K562 (cell line): ENCODE measurements at regions not wholly inside any gene's neighbourhood (a gene's known extent, or its start where the extent isn't known, plus 50 kb on each side); places are given as distances from the start of the nearest gene placed in this dataset.
"Not testable (repeated sequence)": the region's sequence is repeated elsewhere in the genome, so short reads cannot be mapped to it uniquely, and the experiment has no call there.

ENCODE experiments used
- ATAC-seq: fragments of 200-7000 bp; cut with Tn5 transposase; 3 replicates; pipeline ENCODE4 v1.9.1; 2020; ENCODE audit warnings: moderate library complexity
- BruUV-seq: library from RNA; stranded (reverse); fragments of 400-500 nt; replicated peaks from 2 replicates; lab custom pipeline; 2021; lab: Mats Ljungman, UMichigan
- CTCF ChIA-PET: fragments of 300-600 bp; formaldehyde crosslinking; extraction: SDS; loops from one replicate; lab custom pipeline; 2021; ENCODE audit warnings: low intra/inter-chr PET ratio; lab: Yijun Ruan, JAX
- POLR2A ChIA-PET: fragments of 300-600, 350-650 bp; sonication (Branson Sonifier 250); formaldehyde crosslinking; extraction: SDS; loops from one replicate; lab custom pipeline; 2021; ENCODE audit warnings: antibody characterized with exemption, inconsistent platforms; lab: Yijun Ruan, JAX
- DNase-seq, 4 experiments: peaks; one replicate each; pipeline versions ENCODE4 v3.0.0 to v3.0.0-alpha.2; 2011 to 2018; ENCODE audit warnings: low spot score in 3 of 4, mixed read lengths in 3 of 4; ENCODE audit errors: extremely low read depth in 1 of 4
- FAIRE-seq: peaks from 2 replicates; lab custom pipeline; 2011; peaks lifted over from hg19 to GRCh38; lab: Jason Lieb, UNC
- H2AFZ ChIP-seq: 2 replicates; pipeline ENCODE4 v1.6.0; 2011; ENCODE audit warnings: low read depth, low read length, control low read depth, inconsistent platforms
- H3K27ac ChIP-seq: fragments of 200-600 bp; 3 replicates; pipeline ENCODE4 v1.8.0; 2011; ENCODE audit warnings: low read depth, mild to moderate bottlenecking, control low read depth, inconsistent platforms, low read length, moderate library complexity, mixed read lengths; ENCODE audit errors: extremely low read depth
- H3K27me3 ChIP-seq, 2 experiments: fragments of 300-600 bp in 1 of 2; 2 replicates in 1 of 2; 3 replicates in 1 of 2; pipeline versions ENCODE4 v1.6.0 to v1.8.0; 2011; ENCODE audit warnings: inconsistent platforms in 2 of 2, low read length in 2 of 2, mild to moderate bottlenecking in 1 of 2, mixed read lengths in 1 of 2, moderate library complexity in 1 of 2; ENCODE audit not compliant: control insufficient read depth in 2 of 2, insufficient read depth in 2 of 2
- H3K36me3 ChIP-seq: fragments of 300-600 bp; 3 replicates; pipeline ENCODE4 v1.8.0; 2011; ENCODE audit warnings: mild to moderate bottlenecking, low read length, inconsistent platforms; ENCODE audit not compliant: control insufficient read depth, insufficient read depth
- H3K4me1 ChIP-seq, 2 experiments: fragments of 200-600 bp in 1 of 2; replicated peaks in 1 of 2; 2 replicates in 1 of 2; 3 replicates in 1 of 2; pipeline versions ENCODE4 v1.5.1 to v1.8.0; 2011; ENCODE audit warnings: inconsistent platforms in 2 of 2, low read length in 2 of 2, mild to moderate bottlenecking in 1 of 2, mixed read lengths in 1 of 2, moderate library complexity in 1 of 2; ENCODE audit not compliant: control insufficient read depth in 2 of 2, insufficient read depth in 2 of 2
- H3K4me2 ChIP-seq: 2 replicates; pipeline ENCODE4 v1.6.1; 2011; ENCODE audit warnings: low read length, control low read depth, inconsistent platforms, mixed read lengths; ENCODE audit not compliant: insufficient read depth
- H3K4me3 ChIP-seq: fragments of 200-600 bp; sonication (generic), shearing (Covaris generic); 2 replicates; pipeline ENCODE4 v1.5.1; 2016; ENCODE audit warnings: control low read depth, inconsistent platforms
- H3K79me2 ChIP-seq: fragments of 200-600 bp; 3 replicates; pipeline ENCODE4 v1.8.0; 2011; ENCODE audit warnings: low read length, inconsistent platforms; ENCODE audit not compliant: control insufficient read depth, insufficient read depth
- H3K9ac ChIP-seq, 2 experiments: 2 replicates each; pipeline versions ENCODE4 v1.6.0 to v1.6.1; 2011; ENCODE audit warnings: low read depth in 2 of 2, low read length in 2 of 2, control low read depth in 1 of 2, inconsistent platforms in 1 of 2, mild to moderate bottlenecking in 1 of 2, mixed read lengths in 1 of 2; ENCODE audit not compliant: insufficient read depth in 1 of 2
- H3K9me1 ChIP-seq: one replicate; pipeline ENCODE4 v1.6.0; 2011; ENCODE audit warnings: inconsistent platforms, mild to moderate bottlenecking, low read length, moderate library complexity; ENCODE audit not compliant: control insufficient read depth, insufficient read depth
- H3K9me3 ChIP-seq: replicated peaks from 2 replicates; pipeline ENCODE4 v1.5.1; 2011; ENCODE audit warnings: low read depth, low read length, inconsistent platforms; ENCODE audit not compliant: control insufficient read depth, insufficient read depth
- H4K20me1 ChIP-seq: replicated peaks from 2 replicates; pipeline ENCODE4 v1.6.1; 2011; ENCODE audit warnings: low read length, inconsistent platforms, mixed read lengths; ENCODE audit not compliant: control insufficient read depth, insufficient read depth
- FOXJ2 ChIP-seq: fragments of 200-800 bp; sonication (Bioruptor generic); IDR thresholded peaks from 2 replicates; pipeline ENCODE4 v1.6.1; 2016; ENCODE audit warnings: missing genetic modification characterization, missing compliant biosample characterization
- ZNF232 ChIP-seq: sonication (generic); formaldehyde crosslinking; IDR thresholded peaks from 2 replicates; pipeline ENCODE4 v1.8.0; 2022; ENCODE audit warnings: mild to moderate bottlenecking, missing genetic modification reagents
- ZNF311 ChIP-seq: fragments of 250-450 bp; sonication (Bioruptor Pico); IDR thresholded peaks from 2 replicates; pipeline ENCODE4 v1.4.0; 2020; ENCODE audit warnings: mild to moderate bottlenecking, moderate library complexity
- ZNF445 ChIP-seq: fragments of 250-450 bp; sonication (Bioruptor Pico); IDR thresholded peaks from 2 replicates; pipeline ENCODE4 v1.4.0; 2020; ENCODE audit warnings: low read depth, mild to moderate bottlenecking, moderate library complexity
- ZNF589 ChIP-seq: fragments of 200-800 bp; sonication (Bioruptor generic); IDR thresholded peaks from 2 replicates; pipeline ENCODE4 v1.6.1; 2016; ENCODE audit warnings: low read depth, missing genetic modification characterization, missing compliant biosample characterization
- WGBS: fragments of 100-300 bp; shearing (Covaris generic); methylation state at CpG from one replicate; pipeline ENCODE4 v1.1.6; 2016; ENCODE audit warnings: low coverage, mixed read lengths; ENCODE audit not compliant: insufficient coverage; ENCODE audit errors: missing lambda C conversion rate; 5-methylcytosine and 5-hydroxymethylcytosine counted together
- in situ Hi-C: fragments of 300-500 bp; cut with MboI; formaldehyde crosslinking; loops from 4 replicates; pipeline ENCODE4 v1.15.0; 2018; ENCODE audit warnings: inconsistent platforms, mixed read lengths
- intact Hi-C: fragments of 100-400 bp; cut with micrococcal nuclease; formaldehyde crosslinking; loops from 2 replicates; pipeline ENCODE4 v1.14.2; 2022

DNA sequence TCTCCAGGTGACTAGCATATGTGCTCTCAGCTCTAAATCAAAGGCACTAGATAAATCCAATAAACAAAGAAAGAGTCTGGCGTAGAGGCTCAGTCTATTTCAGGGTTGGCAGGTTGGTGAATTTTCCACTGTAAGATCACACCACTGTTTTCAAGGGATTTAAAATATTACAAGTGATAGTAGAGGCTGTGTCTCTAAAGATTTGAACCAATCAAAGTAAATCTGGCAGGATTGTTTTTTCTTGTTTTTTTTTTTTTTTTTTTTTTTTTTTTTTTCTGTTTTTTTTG lies 67.4 kb downstream of the MRPL57 start:
- H2AFZ ChIP-seq, CTCF ChIA-PET, H3K9ac ChIP-seq, H3K79me2 ChIP-seq, in situ Hi-C loops, H3K4me1 ChIP-seq, BruUV-seq, FAIRE-seq, H3K4me2 ChIP-seq, ATAC-seq, H3K9me1 ChIP-seq, H3K27ac ChIP-seq, POLR2A ChIA-PET, H3K9me3 ChIP-seq, H3K36me3 ChIP-seq, DNase-seq, intact Hi-C loops, H3K4me3 ChIP-seq, H4K20me1 ChIP-seq: not testable (repeated sequence)
- H3K27me3 ChIP-seq = peaks cover 0 to 11% of the 10 kb centered on the region in 2 experiments; a peak in 1 of 5 replicates
- 13% methylated on average over 1 of the region's 1 CpG for WGBS

- no peak overlapping the region for H2AFZ ChIP-seq
- no peak overlapping the region for H3K4me2 ChIP-seq
- intact Hi-C loops (no loop called here), in situ Hi-C loops (no loop called here)
- CTCF ChIA-PET = interaction anchor here (0.7 kb wide), 1 partner anchor 374 kb away, joined by 7 read pairs; no protein-coding TSS in a partner anchor
- peaks cover 0 to 11% of the 10 kb centered on the region in 2 experiments; a peak in 1 of 5 replicates for H3K27me3 ChIP-seq
- 6% methylated on average over 10 of the region's 10 CpGs for WGBS
- H3K4me3 ChIP-seq = no peak overlapping the region
- no peaks in the 10 kb centered on the region for H4K20me1 ChIP-seq
- H3K9ac ChIP-seq = no peak overlapping the region
- ATAC-seq (no peak), FAIRE-seq (no peak), DNase-seq (no peak)
- H3K79me2 ChIP-seq = no peaks in the 10 kb centered on the region
- H3K9me1 ChIP-seq = no peaks in the 10 kb centered on the region
- no peaks in the 10 kb centered on the region for H3K9me3 ChIP-seq
- POLR2A ChIA-PET = interaction anchor here (0.6 to 1.5 kb wide), 2 partner anchors 14 to 81 kb away, joined by 3 read pairs; no protein-coding TSS in a partner anchor
- peaks cover 0 to 7% of the 10 kb centered on the region in 2 experiments; a peak in 2 of 5 replicates for H3K4me1 ChIP-seq
- TF ChIP-seq ZNF311 (no peak), FOXJ2 (tag) (no peak), ZNF232 (CRISPR knock-in tag) (no peak), ZNF445 (CRISPR knock-in tag) (no peak), ZNF589 (CRISPR knock-in tag) (no peak)
- no peak overlapping the region for H3K27ac ChIP-seq
- no TSS peak for BruUV-seq
- H3K36me3 ChIP-seq = no peaks in the 10 kb centered on the region
Observed at GRCh38 chr13:21246761-21247452, 70.4 kb downstream of the MRPL57 start.
